GM18868 (cell line): ENCODE measurements at regions not wholly inside any gene's neighbourhood (a gene's known extent, or its start where the extent isn't known, plus 50 kb on each side); places are given as distances from the start of the nearest gene placed in this dataset.

Experiments
- ATAC-seq: cut with Tn5 transposase; IDR thresholded peaks from one replicate; pipeline ENCODE4 v1.9.1; 2021; ENCODE audit warnings: mild to moderate bottlenecking, moderate library complexity; ENCODE audit not compliant: unreplicated experiment

GRCh38 chr2:60603533-60604190 lies 50.2 kb upstream of the BCL11A start:
- no peak for ATAC-seq

GRCh38 chr2:60604486-60605064 lies 51.1 kb upstream of the BCL11A start:
- ATAC-seq, result peak; percentile 34

- ATAC-seq, result no peak
Observed at GRCh38 chr2:60605866-60606265, 52.4 kb upstream of the BCL11A start.

GRCh38 chr2:60608679-60609078 lies 55.2 kb upstream of the BCL11A start:
- no peak for ATAC-seq

GRCh38 chr2:60612033-60612432 lies 58.6 kb upstream of the BCL11A start:
- ATAC-seq, result no peak

GRCh38 chr2:60614319-60614718 lies 60.9 kb upstream of the BCL11A start:
- no peak for ATAC-seq

- ATAC-seq, result no peak
Observed at GRCh38 chr2:60621688-60622429, 68.4 kb upstream of the BCL11A start.

- ATAC-seq, result no peak
Observed at GRCh38 chr2:60623040-60623439, 69.6 kb upstream of the BCL11A start.

GRCh38 chr2:60627412-60627811 lies 74.0 kb upstream of the BCL11A start:
- ATAC-seq, result no peak

GRCh38 chr2:60628026-60628425 lies 74.6 kb upstream of the BCL11A start:
- no peak for ATAC-seq

- ATAC-seq, result no peak
Observed at GRCh38 chr2:60628615-60629304, 75.3 kb upstream of the BCL11A start.

GRCh38 chr2:60629305-60629662 lies 75.8 kb upstream of the BCL11A start:
- ATAC-seq, result no peak

GRCh38 chr2:60629801-60630385 lies 76.4 kb upstream of the BCL11A start:
- ATAC-seq, result no peak

- no peak for ATAC-seq
Observed at GRCh38 chr2:60633615-60634014, 80.2 kb upstream of the BCL11A start.

- no peak for ATAC-seq
Observed at GRCh38 chr2:60634438-60634837, 81.0 kb upstream of the BCL11A start.

- peak; percentile 57 for ATAC-seq
Observed at GRCh38 chr2:60641811-60642788, 88.6 kb upstream of the BCL11A start.

- ATAC-seq, result no peak
Observed at GRCh38 chr2:60643747-60644146, 90.3 kb upstream of the BCL11A start.

GRCh38 chr2:60644951-60645350 lies 91.5 kb upstream of the BCL11A start:
- ATAC-seq, result no peak

- ATAC-seq, result no peak
Observed at GRCh38 chr2:60648191-60648590, 94.7 kb upstream of the BCL11A start.

GRCh38 chr2:60649721-60650120 lies 96.3 kb upstream of the BCL11A start:
- ATAC-seq, result no peak
